Dermis microvascular lymphatic vessel endothelial cell (primary cell): ENCODE measurements at regions not wholly inside any gene's neighbourhood (a gene's known extent, or its start where the extent isn't known, plus 50 kb on each side); places are given as distances from the start of the nearest gene placed in this dataset.
"Not testable (repeated sequence)": the region's sequence is repeated elsewhere in the genome, so short reads cannot be mapped to it uniquely, and the experiment has no call there.

Source experiments
- DNase-seq, 2 donors: peaks; one replicate each; pipeline versions ENCODE4 v3.0.0 to v3.0.0-alpha.2; 2010; ENCODE audit warnings: low read depth in 2 of 2

DNA sequence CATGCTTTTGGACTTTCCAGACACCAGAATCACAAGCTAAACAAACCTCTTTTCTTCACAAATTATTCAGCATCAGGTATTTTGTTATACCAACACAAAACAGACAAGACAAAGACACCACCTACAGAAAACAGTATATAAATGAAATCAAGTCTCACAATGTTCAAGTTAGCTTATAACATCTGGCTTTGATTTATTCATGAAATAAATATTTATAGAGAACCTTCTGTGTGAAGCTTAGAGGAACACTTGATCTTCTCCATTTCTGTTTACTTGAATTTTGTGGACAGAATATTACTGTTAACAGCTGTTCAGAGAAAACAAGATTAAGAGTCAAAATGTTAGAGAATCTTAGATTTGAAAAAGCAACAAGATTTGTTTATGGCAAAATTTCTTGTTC, 137.4 kb upstream of the PRR16 start:
- no peak for DNase-seq

GRCh38 chr5:120327180-120327579, 136.9 kb upstream of the PRR16 start:
- no peak for DNase-seq

- no peak for DNase-seq
Observed at GRCh38 chr5:120329095-120329494, 135.0 kb upstream of the PRR16 start.

DNA sequence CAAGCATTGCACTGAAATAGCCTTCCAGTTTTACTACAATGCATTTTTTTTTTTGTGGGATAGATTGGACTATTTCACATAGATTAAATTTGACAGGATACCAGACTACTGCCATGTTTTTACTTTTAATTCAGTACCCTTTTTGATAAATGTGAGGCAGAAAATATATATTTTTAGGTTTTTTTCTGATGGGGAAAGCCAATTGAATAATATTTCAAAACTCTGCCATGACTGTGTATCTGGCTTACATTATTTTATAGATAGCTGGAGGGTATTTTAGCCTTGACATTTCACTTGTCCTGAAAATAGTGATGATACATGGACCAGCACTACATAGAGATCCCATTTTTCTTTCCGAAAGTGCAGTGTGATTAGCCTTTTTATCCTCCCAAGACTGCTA, 133.5 kb upstream of the PRR16 start:
- no peak for DNase-seq

GRCh38 chr5:120344181-120344580, 119.9 kb upstream of the PRR16 start:
- no peak for DNase-seq

DNA sequence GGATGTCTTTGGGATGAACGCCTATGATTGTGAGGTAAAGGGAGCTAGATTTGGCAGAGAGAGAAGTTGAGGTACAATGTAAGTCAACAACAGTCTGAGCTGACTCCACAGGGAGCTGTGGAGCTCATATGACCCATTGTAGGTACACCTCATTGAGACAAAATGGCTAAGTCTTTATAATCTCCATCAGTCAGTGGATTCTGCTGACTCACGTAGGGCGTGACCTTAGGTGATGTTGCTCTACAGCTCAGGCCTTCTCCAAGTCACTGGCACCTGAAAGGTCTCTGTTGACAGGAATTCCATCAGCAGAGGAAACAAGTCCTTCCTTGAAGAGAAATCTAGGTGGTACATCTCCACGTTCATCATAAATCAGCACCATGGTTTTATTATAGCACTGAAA, 118.2 kb upstream of the PRR16 start:
- no peak for DNase-seq

GRCh38 chr5:120351071-120351470, 113.0 kb upstream of the PRR16 start:
- DNase-seq, result not testable (repeated sequence)

- no peak for DNase-seq
Observed at GRCh38 chr5:120354126-120354525, 110.0 kb upstream of the PRR16 start.

GRCh38 chr5:120358949-120359348, 105.2 kb upstream of the PRR16 start:
- DNase-seq, result no peak

DNA sequence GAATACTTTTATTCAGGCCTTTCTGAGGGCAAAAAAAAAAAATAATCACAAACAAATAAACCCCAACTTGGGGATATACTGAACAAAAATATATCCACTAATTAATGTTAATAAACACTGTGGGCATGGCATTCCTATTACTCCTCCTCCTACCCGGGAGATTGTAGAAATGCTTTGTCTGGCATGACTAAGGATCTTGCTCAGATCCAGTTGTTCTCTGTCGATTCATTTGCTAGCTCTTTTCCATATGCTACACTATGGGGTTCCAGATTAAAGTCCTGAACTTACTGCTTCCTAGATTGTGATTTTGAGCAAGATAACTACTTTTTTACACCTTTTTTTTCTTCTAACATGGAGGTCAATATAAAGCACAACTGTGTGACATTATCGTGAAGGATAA, 102.2 kb upstream of the PRR16 start:
- no peak for DNase-seq

GRCh38 chr5:120362426-120362825, 101.7 kb upstream of the PRR16 start:
- DNase-seq, result no peak

- DNase-seq, result no peak
Observed at GRCh38 chr5:120365656-120366446, 98.2 kb upstream of the PRR16 start.

- DNase-seq, result no peak
Observed at GRCh38 chr5:120367896-120368634, 96.0 kb upstream of the PRR16 start.

GRCh38 chr5:120368923-120369715, 95.0 kb upstream of the PRR16 start:
- DNase-seq, result no peak

DNA sequence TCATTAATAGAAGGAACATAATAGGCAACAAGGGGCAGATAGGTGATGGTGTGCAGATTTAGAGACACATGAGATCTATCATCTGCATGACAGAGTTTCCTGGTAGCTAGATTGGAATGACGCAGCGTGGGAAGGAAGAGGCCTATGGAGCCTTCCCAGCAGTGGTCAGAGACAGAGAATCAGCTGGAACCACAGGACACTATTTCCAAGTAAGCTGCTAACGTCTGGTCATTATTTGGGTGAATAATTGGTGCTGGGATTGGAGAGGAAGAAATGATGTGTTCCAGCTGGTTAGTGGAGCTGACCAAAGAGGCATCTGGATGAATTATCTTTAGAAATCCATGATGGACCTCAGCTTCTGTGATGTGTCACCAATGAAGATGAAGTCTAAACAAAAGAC, 91.2 kb upstream of the PRR16 start:
- DNase-seq, result no peak

DNA sequence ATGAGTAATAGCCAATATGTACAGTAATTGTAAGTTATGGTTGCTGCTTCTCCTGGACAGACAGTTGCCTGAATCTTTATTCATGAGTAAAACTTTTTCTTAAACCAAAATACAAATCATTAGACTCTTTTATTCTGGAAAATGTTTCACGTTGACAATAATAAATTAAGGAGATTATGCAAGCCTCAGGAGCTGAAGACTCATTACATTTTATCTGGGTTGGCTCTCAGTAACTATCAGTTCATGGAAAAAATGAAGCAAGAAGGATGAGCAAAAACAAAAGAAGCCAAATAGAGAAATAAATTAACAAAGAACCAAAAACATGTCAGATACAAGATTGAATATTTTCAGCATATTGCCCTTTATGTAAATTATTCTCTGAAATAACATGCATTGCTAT, 88.9 kb upstream of the PRR16 start:
- DNase-seq, result no peak

- DNase-seq, result no peak
Observed at GRCh38 chr5:120380644-120381043, 83.5 kb upstream of the PRR16 start.

- DNase-seq, result no peak
Observed at GRCh38 chr5:120382833-120383232, 81.3 kb upstream of the PRR16 start.

DNA sequence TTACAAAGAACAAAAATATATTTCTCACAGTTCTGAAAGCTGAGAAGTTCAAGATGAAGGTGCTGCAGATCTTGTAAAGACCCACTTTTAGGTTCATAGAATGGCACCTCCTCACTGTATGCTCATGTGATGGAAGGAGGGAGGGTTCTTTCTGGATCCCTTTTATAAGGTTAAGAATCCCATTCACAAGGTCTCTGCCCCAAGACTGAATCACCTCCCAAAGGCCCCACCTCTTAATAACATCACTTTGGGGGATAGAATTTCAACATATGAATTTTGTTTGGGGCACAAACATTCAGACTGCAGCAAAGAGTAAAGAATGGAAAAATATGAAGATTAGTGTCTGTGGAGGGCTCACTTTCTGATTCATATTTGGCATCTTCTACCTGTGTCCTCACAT, 77.1 kb upstream of the PRR16 start:
- DNase-seq, result no peak

DNA sequence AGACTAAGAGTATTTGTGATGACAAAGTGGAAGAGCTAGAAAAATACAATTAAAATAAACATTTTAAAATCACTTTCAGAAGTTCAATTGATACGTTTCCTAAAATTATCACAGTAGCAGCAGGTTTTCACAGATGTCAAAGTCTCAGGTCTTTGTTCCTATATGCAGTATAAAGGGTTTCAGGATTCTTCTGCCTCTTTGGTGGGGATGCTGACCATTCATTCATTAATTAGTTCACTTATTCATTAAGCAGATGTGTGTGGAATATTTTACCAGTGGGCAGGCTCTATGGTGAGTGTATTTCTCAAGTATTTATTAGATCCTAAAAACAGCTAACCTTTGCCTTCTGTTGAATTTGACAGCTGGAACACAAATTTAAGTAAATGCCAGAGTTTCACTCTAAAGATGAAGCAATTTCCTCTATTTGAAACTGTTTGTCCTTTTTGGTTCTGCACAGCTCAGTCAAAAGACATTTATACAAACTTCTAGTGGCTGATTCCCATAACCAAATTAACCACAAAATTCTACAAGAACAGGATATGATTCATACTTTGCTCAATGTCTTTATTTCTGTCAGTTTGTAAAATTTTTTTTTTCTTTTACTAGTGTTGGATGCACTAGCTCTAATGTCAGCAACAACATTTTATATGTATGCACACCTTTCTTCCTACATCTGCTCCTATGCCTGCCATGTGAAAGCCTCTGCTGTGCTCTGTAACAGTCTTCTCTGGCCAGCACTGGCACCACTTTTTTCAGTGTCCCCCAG, 75.9 kb upstream of the PRR16 start:
- DNase-seq, result no peak

DNA sequence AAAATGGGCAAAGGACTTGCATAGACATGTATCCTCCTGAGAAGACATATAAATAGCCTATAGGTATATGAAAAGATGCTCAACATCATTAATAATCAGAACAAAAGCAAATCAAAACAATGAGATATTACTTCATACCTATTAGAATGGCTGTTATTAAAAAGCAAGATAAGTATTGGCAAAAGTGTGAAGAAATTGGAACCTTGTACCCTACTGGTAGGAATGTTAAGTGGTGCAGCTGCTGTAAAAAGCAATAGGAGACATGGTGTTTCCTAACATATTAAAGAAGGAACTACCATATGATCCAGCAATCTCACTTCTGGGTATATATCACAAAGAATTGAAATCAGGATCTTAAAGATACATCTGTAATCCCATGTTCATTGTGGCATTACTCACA, 69.8 kb upstream of the PRR16 start:
- DNase-seq, result no peak

GRCh38 chr5:120396186-120396585, 67.9 kb upstream of the PRR16 start:
- DNase-seq, result no peak
